Ascending aorta (tissue), 2 donors: ENCODE measurements at regions not wholly inside any gene's neighbourhood (a gene's known extent, or its start where the extent isn't known, plus 50 kb on each side); places are given as distances from the start of the nearest gene placed in this dataset.

ENCODE experiments used
- DNase-seq, 2 donors: peaks; one replicate each; pipeline ENCODE4 v3.0.0-alpha.2; 2019; ENCODE audit warnings: low spot score in 2 of 2
- H3K27ac ChIP-seq, 2 donors: fragments of 200-600 bp; sonication (generic); one replicate each; pipeline ENCODE4 v1.5.1; 2016 to 2017; ENCODE audit warnings: mild to moderate bottlenecking in 1 of 2
- H3K27me3 ChIP-seq: fragments of 200-600 bp; sonication (generic); one replicate; pipeline ENCODE4 v1.5.1; 2017
- H3K36me3 ChIP-seq, 2 donors: fragments of 200-600 bp; sonication (generic); one replicate each; pipeline ENCODE4 v1.5.1; 2016
- H3K4me1 ChIP-seq, 2 donors: fragments of 200-600 bp; sonication (generic); one replicate each; pipeline ENCODE4 v1.5.1; 2016 to 2017; ENCODE audit warnings: mild to moderate bottlenecking in 1 of 2
- H3K4me3 ChIP-seq, 2 donors: fragments of 200-600 bp; sonication (generic); one replicate each; pipeline ENCODE4 v1.5.1; 2016 to 2017; ENCODE audit warnings: mild to moderate bottlenecking in 1 of 2
- H3K9me3 ChIP-seq, 2 donors: fragments of 200-600 bp; sonication (generic); one replicate each; pipeline ENCODE4 v1.5.1; 2016
- CTCF ChIP-seq, 3 experiments: fragments of 200-600 bp in 2 of 3; fragments of 450-650 bp in 1 of 3; sonication (generic) in 2 of 3; IDR thresholded peaks; one replicate each; pipeline ENCODE4 v1.5.1; 2016 to 2019; ENCODE audit warnings: antibody characterized with exemption in 3 of 3, mild to moderate bottlenecking in 1 of 3, moderate library complexity in 1 of 3
- intact Hi-C: fragments of 100-400 bp; cut with DNase I; formaldehyde crosslinking; loops from one replicate; pipeline ENCODE4 v1.15.1; 2023

- Histone ChIP-seq H3K9me3 (no peaks in the 10 kb centered on the region), H3K36me3 (no peaks in the 10 kb centered on the region), H3K27me3 (no peaks in the 10 kb centered on the region), H3K4me1 (no peaks in the 10 kb centered on the region), H3K4me3 (no peak overlapping the region), H3K27ac (no peak overlapping the region)
- TF ChIP-seq CTCF (IDR thresholded peaks at IDR 0.05), result no peak
- DNase-seq, result no peak
- intact Hi-C loops, result no loop called here
Measured at GRCh38 chr14:25753130-25753529, 703.2 kb upstream of the STXBP6 start.

- no peaks in the 10 kb centered on the region for H3K36me3 ChIP-seq
- no peak for TF ChIP-seq CTCF (IDR thresholded peaks at IDR 0.05)
- no peak for DNase-seq
- H3K27ac ChIP-seq, result no peak overlapping the region
- no peak overlapping the region for H3K4me3 ChIP-seq
- intact Hi-C loops, result no loop called here
- H3K9me3 ChIP-seq, result no peaks in the 10 kb centered on the region
- H3K27me3 ChIP-seq, result no peaks in the 10 kb centered on the region
- H3K4me1 ChIP-seq, result no peaks in the 10 kb centered on the region
Measured at GRCh38 chr14:25750436-25750835, 700.5 kb upstream of the STXBP6 start.
